ENCODE measurements at regions not wholly inside any gene's neighbourhood (a gene's known extent, or its start where the extent isn't known, plus 50 kb on each side); places are given as distances from the start of the nearest gene placed in this dataset.

GRCh38 chr5:38105231-38105570, 153.2 kb upstream of the EGFLAM start:
- H3K56ac ChIP-seq (ENCODE audit: low read length): peak overlapping the region; percentile 5
- peak overlapping the region; percentile 23 for H3K27ac ChIP-seq (ENCODE audit: low read depth, low read length)
- peaks cover 8% of the 10 kb centered on the region for H3K4me1 ChIP-seq (ENCODE audit: control insufficient read depth, low read depth, low read length)
- H3K79me1 ChIP-seq (ENCODE audit: low read length): no peaks in the 10 kb centered on the region
- WGBS (ENCODE audit: extremely low coverage, insufficient coverage, low lambda C conversion rate): no CpG with 5 or more reads among the region's 3 CpGs
- H3K4me2 ChIP-seq (ENCODE audit: low read length): no peak overlapping the region
- no peak overlapping the region for H2BK120ac ChIP-seq (ENCODE audit: low read depth, low read length)
- no peak overlapping the region for H2AK5ac ChIP-seq (ENCODE audit: low read length)
- no peaks in the 10 kb centered on the region for H3K79me2 ChIP-seq (ENCODE audit: control insufficient read depth, insufficient read depth, low read length)
- H3K23ac ChIP-seq (ENCODE audit: low read length): no peak overlapping the region
- H3K4ac ChIP-seq (ENCODE audit: low read depth, low read length): no peak overlapping the region
- DNase-seq: no peak
- no peak overlapping the region for H3K18ac ChIP-seq (ENCODE audit: low read length)
- no peak overlapping the region for H2BK5ac ChIP-seq (ENCODE audit: low read length)
- no peak overlapping the region for H4K8ac ChIP-seq (ENCODE audit: low read depth, low read length)
- no peaks in the 10 kb centered on the region for H3K27me3 ChIP-seq (ENCODE audit: insufficient read depth, low read length, poor library complexity)
- no peak overlapping the region for H3K4me3 ChIP-seq (ENCODE audit: low read length)
- H3K36me3 ChIP-seq (ENCODE audit: control insufficient read depth, insufficient read depth, low read length): no peaks in the 10 kb centered on the region
- no peak overlapping the region for H4K5ac ChIP-seq (ENCODE audit: low read length)
- H3K9ac ChIP-seq (ENCODE audit: low read length): no peak overlapping the region
- H2BK15ac ChIP-seq (replicated peaks; ENCODE audit: low read depth): no peak overlapping the region

DNA sequence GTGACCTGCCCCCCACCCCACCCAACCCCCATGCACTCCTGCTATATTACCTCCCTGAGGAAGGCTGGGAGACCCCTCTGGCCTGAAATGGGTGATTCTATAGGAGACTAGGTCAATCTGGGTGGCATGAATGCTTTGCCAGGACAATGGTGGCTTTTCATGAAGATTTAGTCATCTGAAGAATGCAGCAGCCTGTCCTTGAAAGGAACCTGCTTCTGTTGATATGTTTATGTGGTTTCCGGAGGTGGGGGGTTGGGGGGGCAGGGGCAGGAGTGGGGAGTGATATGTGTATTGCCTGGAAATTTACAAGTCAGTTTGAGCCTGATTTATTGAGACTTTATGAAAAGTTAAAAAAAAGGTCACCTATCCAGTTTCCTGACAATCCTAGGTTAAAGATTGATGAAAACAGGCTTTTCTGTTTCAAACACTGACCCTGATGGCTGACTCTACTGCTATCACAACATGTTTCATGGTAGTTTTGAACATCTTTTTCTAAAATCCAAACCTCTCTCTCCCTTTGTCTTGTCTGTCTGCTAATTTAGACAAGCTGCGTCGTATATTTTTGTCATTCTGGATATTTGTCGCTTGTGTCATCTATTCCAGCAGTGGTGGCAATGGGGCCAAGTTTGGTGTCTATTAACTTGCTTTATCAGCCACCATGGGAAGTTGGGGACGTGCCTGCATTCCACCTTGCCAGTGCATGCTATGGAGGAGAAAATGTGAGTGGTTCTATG, 153.7 kb upstream of the EGFLAM start:
- no peak overlapping the region for H3K9ac ChIP-seq (ENCODE audit: low read length)
- peak overlapping the region; percentile 44 for H3K18ac ChIP-seq (ENCODE audit: low read length)
- H4K8ac ChIP-seq (ENCODE audit: low read depth, low read length): no peak overlapping the region
- H3K4me1 ChIP-seq (ENCODE audit: control insufficient read depth, low read depth, low read length): peaks cover 8% of the 10 kb centered on the region
- H3K36me3 ChIP-seq (ENCODE audit: control insufficient read depth, insufficient read depth, low read length): no peaks in the 10 kb centered on the region
- H2BK15ac ChIP-seq (replicated peaks; ENCODE audit: low read depth): no peak overlapping the region
- no peak overlapping the region for H3K23ac ChIP-seq (ENCODE audit: low read length)
- no peak overlapping the region for H4K5ac ChIP-seq (ENCODE audit: low read length)
- no peak overlapping the region for H3K4me3 ChIP-seq (ENCODE audit: low read length)
- H2BK5ac ChIP-seq (ENCODE audit: low read length): no peak overlapping the region
- no CpG with 5 or more reads among the region's 5 CpGs for WGBS (ENCODE audit: extremely low coverage, insufficient coverage, low lambda C conversion rate)
- H3K79me2 ChIP-seq (ENCODE audit: control insufficient read depth, insufficient read depth, low read length): no peaks in the 10 kb centered on the region
- peak overlapping the region; percentile 23 for H3K27ac ChIP-seq (ENCODE audit: low read depth, low read length)
- DNase-seq: peak; percentile 80
- H2BK120ac ChIP-seq (ENCODE audit: low read depth, low read length): no peak overlapping the region
- no peaks in the 10 kb centered on the region for H3K79me1 ChIP-seq (ENCODE audit: low read length)
- H2AK5ac ChIP-seq (ENCODE audit: low read length): no peak overlapping the region
- no peak overlapping the region for H3K4me2 ChIP-seq (ENCODE audit: low read length)
- no peaks in the 10 kb centered on the region for H3K27me3 ChIP-seq (ENCODE audit: insufficient read depth, low read length, poor library complexity)
- H3K56ac ChIP-seq (ENCODE audit: low read length): peak overlapping the region; percentile 5
- H3K4ac ChIP-seq (ENCODE audit: low read depth, low read length): no peak overlapping the region

- Histone ChIP-seq H3K4ac (ENCODE audit: low read depth, low read length) (no peak overlapping the region), H4K5ac (ENCODE audit: low read length) (no peak overlapping the region), H3K79me2 (ENCODE audit: control insufficient read depth, insufficient read depth, low read length) (no peaks in the 10 kb centered on the region), H3K27me3 (ENCODE audit: insufficient read depth, low read length, poor library complexity) (no peaks in the 10 kb centered on the region), H3K18ac (ENCODE audit: low read length) (no peak overlapping the region), H2BK120ac (ENCODE audit: low read depth, low read length) (no peak overlapping the region), H4K8ac (ENCODE audit: low read depth, low read length) (no peak overlapping the region), H3K36me3 (ENCODE audit: control insufficient read depth, insufficient read depth, low read length) (no peaks in the 10 kb centered on the region), H3K27ac (ENCODE audit: low read depth, low read length) (no peak overlapping the region), H3K79me1 (ENCODE audit: low read length) (no peaks in the 10 kb centered on the region), H2BK15ac (replicated peaks; ENCODE audit: low read depth) (no peak overlapping the region), H2BK5ac (ENCODE audit: low read length) (no peak overlapping the region), H3K4me1 (ENCODE audit: control insufficient read depth, low read depth, low read length) (peaks cover 8% of the 10 kb centered on the region), H3K23ac (ENCODE audit: low read length) (no peak overlapping the region), H3K4me3 (ENCODE audit: low read length) (no peak overlapping the region), H3K9ac (ENCODE audit: low read length) (no peak overlapping the region), H3K4me2 (ENCODE audit: low read length) (no peak overlapping the region), H3K56ac (ENCODE audit: low read length) (no peak overlapping the region), H2AK5ac (ENCODE audit: low read length) (no peak overlapping the region)
- WGBS (ENCODE audit: extremely low coverage, insufficient coverage, low lambda C conversion rate): no CpG with 5 or more reads among the region's 10 CpGs
- no peak for DNase-seq
Observed at GRCh38 chr5:38101897-38102296, 156.5 kb upstream of the EGFLAM start.

DNA sequence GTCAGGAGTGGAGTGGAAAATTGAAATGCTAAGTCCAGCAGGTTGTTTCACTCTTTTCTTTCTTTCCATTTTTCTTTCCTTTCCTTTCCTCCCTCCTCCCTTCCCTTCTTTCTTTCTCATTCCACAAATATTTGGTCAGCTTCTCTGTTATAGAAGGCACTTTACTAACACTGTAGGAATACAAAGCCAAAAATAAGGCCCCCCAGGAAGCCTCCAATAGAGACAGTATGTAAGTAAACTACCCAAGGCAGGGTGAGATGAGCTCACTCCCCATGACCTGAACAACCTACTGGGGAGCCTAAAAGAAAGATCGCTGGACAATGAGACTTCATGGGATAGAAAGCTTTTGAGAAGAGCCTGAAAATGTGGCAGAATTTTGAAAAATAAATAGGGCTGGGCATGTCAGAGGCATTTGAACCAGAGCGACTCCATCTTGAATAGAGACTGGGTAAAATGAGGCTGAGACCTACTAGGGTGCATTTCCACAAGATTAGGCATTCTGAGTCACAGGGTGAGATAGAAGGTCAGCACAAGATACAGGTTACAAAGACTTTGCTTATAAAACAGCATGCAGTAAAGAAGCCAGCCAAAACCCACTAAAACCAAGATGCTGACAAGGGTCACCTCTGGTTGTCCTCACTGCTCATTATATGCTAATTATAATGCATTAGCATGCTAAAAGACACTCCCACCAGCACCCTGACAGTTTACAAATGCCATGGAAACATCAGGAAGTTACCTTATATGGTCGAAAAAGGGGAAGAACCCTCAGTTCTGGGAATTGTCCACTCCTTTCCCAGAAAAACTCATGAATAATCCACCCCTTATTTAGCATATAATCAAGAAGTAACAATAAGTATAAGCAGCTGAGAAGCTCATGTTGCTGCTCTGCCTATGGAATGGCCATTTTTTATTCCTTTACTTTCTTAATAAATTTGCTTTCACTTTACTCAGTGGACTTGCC, 158.9 kb upstream of the EGFLAM start:
- peak; percentile 35 for DNase-seq
- Histone ChIP-seq H3K4me3 (ENCODE audit: low read length) (no peak overlapping the region), H3K79me1 (ENCODE audit: low read length) (no peaks in the 10 kb centered on the region)

GRCh38 chr5:38094889-38095288, 163.5 kb upstream of the EGFLAM start:
- no peak overlapping the region for H2BK120ac ChIP-seq (ENCODE audit: low read depth, low read length)
- no peak overlapping the region for H3K9ac ChIP-seq (ENCODE audit: low read length)
- no peak overlapping the region for H3K4me3 ChIP-seq (ENCODE audit: low read length)
- H3K27me3 ChIP-seq (ENCODE audit: insufficient read depth, low read length, poor library complexity): no peaks in the 10 kb centered on the region
- no peaks in the 10 kb centered on the region for H3K79me2 ChIP-seq (ENCODE audit: control insufficient read depth, insufficient read depth, low read length)
- H3K4me2 ChIP-seq (ENCODE audit: low read length): no peak overlapping the region
- H3K56ac ChIP-seq (ENCODE audit: low read length): no peak overlapping the region
- no peaks in the 10 kb centered on the region for H3K4me1 ChIP-seq (ENCODE audit: control insufficient read depth, low read depth, low read length)
- H2BK15ac ChIP-seq (replicated peaks; ENCODE audit: low read depth): no peak overlapping the region
- H3K27ac ChIP-seq (ENCODE audit: low read depth, low read length): no peak overlapping the region
- no peak overlapping the region for H2AK5ac ChIP-seq (ENCODE audit: low read length)
- no peaks in the 10 kb centered on the region for H3K36me3 ChIP-seq (ENCODE audit: control insufficient read depth, insufficient read depth, low read length)
- no peaks in the 10 kb centered on the region for H3K79me1 ChIP-seq (ENCODE audit: low read length)
- H3K4ac ChIP-seq (ENCODE audit: low read depth, low read length): no peak overlapping the region
- no peak overlapping the region for H3K23ac ChIP-seq (ENCODE audit: low read length)
- no peak overlapping the region for H2BK5ac ChIP-seq (ENCODE audit: low read length)
- DNase-seq: no peak
- H4K5ac ChIP-seq (ENCODE audit: low read length): no peak overlapping the region
- no CpG with 5 or more reads among the region's 3 CpGs for WGBS (ENCODE audit: extremely low coverage, insufficient coverage, low lambda C conversion rate)
- no peak overlapping the region for H4K8ac ChIP-seq (ENCODE audit: low read depth, low read length)
- H3K18ac ChIP-seq (ENCODE audit: low read length): no peak overlapping the region

More for the DNA sequence above, 158.9 kb upstream of the EGFLAM start:
- Histone ChIP-seq H2BK5ac (ENCODE audit: low read length) (no peak overlapping the region), H3K18ac (ENCODE audit: low read length) (no peak overlapping the region), H3K36me3 (ENCODE audit: control insufficient read depth, insufficient read depth, low read length) (no peaks in the 10 kb centered on the region), H4K5ac (ENCODE audit: low read length) (no peak overlapping the region), H2BK15ac (replicated peaks; ENCODE audit: low read depth) (no peak overlapping the region), H3K4ac (ENCODE audit: low read depth, low read length) (no peak overlapping the region), H3K9ac (ENCODE audit: low read length) (no peak overlapping the region), H3K4me1 (ENCODE audit: control insufficient read depth, low read depth, low read length) (peaks cover 3% of the 10 kb centered on the region), H2AK5ac (ENCODE audit: low read length) (no peak overlapping the region), H3K23ac (ENCODE audit: low read length) (no peak overlapping the region), H3K56ac (ENCODE audit: low read length) (no peak overlapping the region), H3K79me2 (ENCODE audit: control insufficient read depth, insufficient read depth, low read length) (no peaks in the 10 kb centered on the region), H4K8ac (ENCODE audit: low read depth, low read length) (no peak overlapping the region), H3K4me2 (ENCODE audit: low read length) (no peak overlapping the region), H3K27ac (ENCODE audit: low read depth, low read length) (no peak overlapping the region), H2BK120ac (ENCODE audit: low read depth, low read length) (no peak overlapping the region), H3K27me3 (ENCODE audit: insufficient read depth, low read length, poor library complexity) (no peaks in the 10 kb centered on the region)
- WGBS (ENCODE audit: extremely low coverage, insufficient coverage, low lambda C conversion rate): no CpG with 5 or more reads among the region's 3 CpGs

All from mesendoderm (in vitro differentiated cells).